ENCODE measurements at regions not wholly inside any gene's neighbourhood (a gene's known extent, or its start where the extent isn't known, plus 50 kb on each side); places are given as distances from the start of the nearest gene placed in this dataset.

GRCh38 chr4:182994171-182994570 lies 77.0 kb upstream of the DCTD start:
- Histone ChIP-seq H2AK5ac (ENCODE audit: low read depth, low read length) (no peak overlapping the region), H4K5ac (ENCODE audit: low read depth, low read length) (no peak overlapping the region), H2BK15ac (ENCODE audit: low read depth, low read length) (no peak overlapping the region), H3K4ac (ENCODE audit: low read depth, low read length) (no peak overlapping the region), H3K9me1 (ENCODE audit: insufficient read depth, low read length) (no peaks in the 10 kb centered on the region), H3K4me2 (ENCODE audit: low read depth, low read length) (no peak overlapping the region), H3K14ac (replicated peaks; ENCODE audit: low read depth, low read length) (no peak overlapping the region), H3K36me3 (ENCODE audit: control insufficient read depth, insufficient read depth, low read length) (no peaks in the 10 kb centered on the region), H4K8ac (ENCODE audit: low read depth in 2 of 2, low read length in 2 of 2) (no peak overlapping the region), H2BK20ac (ENCODE audit: low read depth, low read length) (no peak overlapping the region), H4K20me1 (ENCODE audit: insufficient read depth, low read length) (no peaks in the 10 kb centered on the region), H3K27ac (ENCODE audit: insufficient read depth, low read length) (no peak overlapping the region), H3K18ac (ENCODE audit: low read depth, low read length) (no peak overlapping the region), H3K9me3 (ENCODE audit: control insufficient read depth, insufficient read depth, low read length) (0 out of 2 replicates have a peak, but pooled peaks cover 3% of the 10 kb centered on the region), H3K23ac (ENCODE audit: low read depth, low read length) (no peak overlapping the region), H3K4me1 (ENCODE audit: control insufficient read depth, insufficient read depth, low read length) (no peaks in the 10 kb centered on the region), H3K56ac (ENCODE audit: extremely low read depth, insufficient read depth, low read length) (no peak overlapping the region), H4K91ac (ENCODE audit: insufficient read depth, low read depth, low read length) (no peak overlapping the region), H2AFZ (replicated peaks; ENCODE audit: low read length, poor library complexity) (no peak overlapping the region), H2AK9ac (replicated peaks; ENCODE audit: low read depth, low read length, poor library complexity) (no peak overlapping the region), H3K4me3 (ENCODE audit: insufficient read depth, low read depth, low read length) (no peak overlapping the region), H3K79me1 (ENCODE audit: low read depth in 1 of 2, low read length in 2 of 2) (no peaks in the 10 kb centered on the region), H2BK120ac (ENCODE audit: low read depth, low read length) (no peak overlapping the region), H2BK5ac (ENCODE audit: low read depth, low read length, poor library complexity, severe bottlenecking) (no peak overlapping the region), H3K9ac (ENCODE audit: low read depth, low read length) (no peak overlapping the region), H3K27me3 (ENCODE audit: control insufficient read depth, insufficient read depth, low read length) (peaks cover 3% of the 10 kb centered on the region; the same call in 1 of the 2 replicates)
- TF ChIP-seq CTCF (conservative IDR thresholded peaks at IDR 0.05; ENCODE audit: low read depth, low read length), result no peak
- TF ChIP-seq POLR2A (IDR thresholded peaks at IDR 0.05; ENCODE audit: low read depth, low read length), result no peak
- TF ChIP-seq NFE2L2 (IDR thresholded peaks at IDR 0.05; ENCODE audit: low read depth, low read length), result no peak
- TF ChIP-seq RAD21 (IDR thresholded peaks at IDR 0.05; ENCODE audit: low read length), result no peak
- TF ChIP-seq, protein P1, sequence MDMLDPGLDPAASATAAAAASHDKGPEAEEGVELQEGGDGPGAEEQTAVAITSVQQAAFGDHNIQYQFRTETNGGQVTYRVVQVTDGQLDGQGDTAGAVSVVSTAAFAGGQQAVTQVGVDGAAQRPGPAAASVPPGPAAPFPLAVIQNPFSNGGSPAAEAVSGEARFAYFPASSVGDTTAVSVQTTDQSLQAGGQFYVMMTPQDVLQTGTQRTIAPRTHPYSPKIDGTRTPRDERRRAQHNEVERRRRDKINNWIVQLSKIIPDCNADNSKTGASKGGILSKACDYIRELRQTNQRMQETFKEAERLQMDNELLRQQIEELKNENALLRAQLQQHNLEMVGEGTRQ (IDR thresholded peaks at IDR 0.05; ENCODE audit: low read depth, low read length), result no peak
- no peak for TF ChIP-seq CEBPB (IDR thresholded peaks at IDR 0.05; ENCODE audit: low read depth, low read length)
- TF ChIP-seq MAZ (IDR thresholded peaks at IDR 0.05; ENCODE audit: borderline replicate concordance, low read depth, low read length), result no peak
- ChIA-PET POLR2A (ENCODE audit: unreplicated experiment) (no interaction called here), CTCF (interaction anchor here (1.7 kb wide), 1 partner anchor 11 kb away, joined by 4 read pairs; no protein-coding TSS in a partner anchor)
- dilution Hi-C loops (cut with HindIII; ENCODE audit: low sequenced_read_pairs, unreplicated experiment), result no loop called here
- intact Hi-C loops (cut with micrococcal nuclease), result no loop called here
- in situ Hi-C loops (cut with MboI; ENCODE audit: low sequenced_read_pairs), result no loop called here
- DNase-seq (no peak), ATAC-seq (ENCODE audit: low read depth) (no peak)
- WGBS, 2 experiments (ENCODE audit: extremely low coverage in 2 of 2, insufficient read length in 1 of 2), result no CpG with 5 or more reads among the region's 1 CpG
- no TSS peak for BruUV-seq (replicated peaks)
